MM.1S (cell line): ENCODE measurements at regions not wholly inside any gene's neighbourhood (a gene's known extent, or its start where the extent isn't known, plus 50 kb on each side); places are given as distances from the start of the nearest gene placed in this dataset.
"Not testable (repeated sequence)": the region's sequence is repeated elsewhere in the genome, so short reads cannot be mapped to it uniquely, and the experiment has no call there.

Source experiments
- DNase-seq: peaks from one replicate; pipeline ENCODE4 v3.0.0-alpha.2; 2015
- H2AFZ ChIP-seq: fragments of 300-600 bp; sonication (generic); 2 replicates; pipeline ENCODE4 v1.6.0; 2016; ENCODE audit warnings: antibody characterized with exemption, low read length
- H3F3A ChIP-seq: fragments of 300-600 bp; sonication (generic); 2 replicates; pipeline ENCODE4 v1.6.1; 2016; ENCODE audit warnings: mild to moderate bottlenecking, antibody characterized with exemption, low read length, moderate library complexity, mixed read lengths; ENCODE audit not compliant: insufficient read depth
- H3K27ac ChIP-seq: fragments of 300-600 bp; sonication (generic); 2 replicates; pipeline ENCODE4 v1.5.1; 2016; ENCODE audit warnings: mild to moderate bottlenecking, low read length
- H3K27me3 ChIP-seq: fragments of 300-600 bp; sonication (generic); replicated peaks from 2 replicates; pipeline ENCODE4 v1.6.0; 2016; ENCODE audit warnings: low read length; ENCODE audit not compliant: insufficient read depth
- H3K36me3 ChIP-seq: fragments of 300-600 bp; sonication (generic); replicated peaks from 2 replicates; pipeline ENCODE4 v1.6.1; 2016; ENCODE audit warnings: mild to moderate bottlenecking, low read length, mixed read lengths; ENCODE audit not compliant: insufficient read depth
- H3K4me1 ChIP-seq: fragments of 300-600 bp; sonication (generic); 2 replicates; pipeline ENCODE4 v1.6.1; 2016; ENCODE audit warnings: low read length, mixed read lengths
- H3K4me2 ChIP-seq: fragments of 300-600 bp; sonication (generic); 2 replicates; pipeline ENCODE4 v1.6.0; 2016; ENCODE audit warnings: low read depth, low read length
- H3K4me3 ChIP-seq: fragments of 300-600 bp; sonication (generic); 2 replicates; pipeline ENCODE4 v1.5.1; 2016; ENCODE audit warnings: low read length, mixed read lengths
- H3K79me2 ChIP-seq: fragments of 300-600 bp; sonication (generic); 2 replicates; pipeline ENCODE4 v1.6.1; 2016; ENCODE audit warnings: mixed run types, low read length, mixed read lengths
- H3K9ac ChIP-seq: fragments of 300-600 bp; sonication (generic); 2 replicates; pipeline ENCODE4 v1.6.1; 2016; ENCODE audit warnings: low read length, mixed read lengths
- H3K9me2 ChIP-seq: fragments of 300-600 bp; sonication (generic); replicated peaks from 2 replicates; pipeline ENCODE4 v1.6.1; 2016; ENCODE audit warnings: mild to moderate bottlenecking, low read length, mixed read lengths; ENCODE audit not compliant: insufficient read depth
- H3K9me3 ChIP-seq: fragments of 300-600 bp; sonication (generic); replicated peaks from 2 replicates; pipeline ENCODE4 v1.6.1; 2016; ENCODE audit warnings: mild to moderate bottlenecking, low read length, mixed read lengths; ENCODE audit not compliant: insufficient read depth
- H4K20me1 ChIP-seq: fragments of 300-600 bp; sonication (generic); 2 replicates; pipeline ENCODE4 v1.6.1; 2016; ENCODE audit warnings: mild to moderate bottlenecking, low read length, moderate library complexity, mixed read lengths; ENCODE audit not compliant: insufficient read depth
- CTCF ChIP-seq: fragments of 300-600 bp; sonication (generic); IDR thresholded peaks from 2 replicates; pipeline ENCODE4 v1.5.1; 2016; ENCODE audit warnings: antibody characterized with exemption, low read length, mixed read lengths
- EZH2 ChIP-seq: fragments of 300-600 bp; sonication (generic); optimal IDR thresholded peaks from 2 replicates; pipeline ENCODE3; 2017; ENCODE audit warnings: low read depth, mild to moderate bottlenecking, antibody characterized with exemption, low read length, mixed read lengths
- EZH2phosphoT487 ChIP-seq: fragments of 300-600 bp; sonication (generic); IDR thresholded peaks from 2 replicates; pipeline ENCODE4 v1.6.1; 2018; ENCODE audit warnings: antibody characterized with exemption, low read length

DNA sequence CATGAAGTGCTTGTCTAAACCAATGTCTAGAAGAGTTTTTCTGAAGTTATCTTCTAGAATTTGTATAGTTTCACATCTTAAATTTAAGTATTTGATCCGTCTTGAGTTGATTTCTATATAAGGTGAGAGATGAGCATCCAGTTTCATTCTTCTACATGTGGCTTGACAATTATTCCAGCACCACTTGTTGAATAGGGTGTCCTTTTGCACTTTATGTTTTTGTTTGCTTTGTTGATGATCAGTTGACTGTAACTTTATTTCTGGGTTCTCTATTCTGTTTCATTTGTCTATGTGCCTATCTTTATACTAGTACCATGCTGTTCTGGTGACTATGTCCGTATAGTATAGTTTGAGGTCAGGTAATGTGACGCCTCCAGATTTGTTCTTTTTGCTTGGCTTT, 426.6 kb upstream of the CHRM2 start:
- Histone ChIP-seq H3K36me3 (no peaks in the 10 kb centered on the region), H3K27me3 (no peaks in the 10 kb centered on the region), H3K9me3 (no peaks in the 10 kb centered on the region), H3K79me2 (no peaks in the 10 kb centered on the region), H3F3A (no peaks in the 10 kb centered on the region), H3K9ac (no peak overlapping the region), H4K20me1 (no peaks in the 10 kb centered on the region), H3K4me2 (no peak overlapping the region), H3K4me3 (no peak overlapping the region), H3K27ac (no peak overlapping the region), H2AFZ (no peak overlapping the region), H3K9me2 (no peaks in the 10 kb centered on the region), H3K4me1 (no peaks in the 10 kb centered on the region)
- TF ChIP-seq EZH2phosphoT487 (no peak), CTCF (no peak), EZH2 (no peak)
- DNase-seq, result no peak

DNA sequence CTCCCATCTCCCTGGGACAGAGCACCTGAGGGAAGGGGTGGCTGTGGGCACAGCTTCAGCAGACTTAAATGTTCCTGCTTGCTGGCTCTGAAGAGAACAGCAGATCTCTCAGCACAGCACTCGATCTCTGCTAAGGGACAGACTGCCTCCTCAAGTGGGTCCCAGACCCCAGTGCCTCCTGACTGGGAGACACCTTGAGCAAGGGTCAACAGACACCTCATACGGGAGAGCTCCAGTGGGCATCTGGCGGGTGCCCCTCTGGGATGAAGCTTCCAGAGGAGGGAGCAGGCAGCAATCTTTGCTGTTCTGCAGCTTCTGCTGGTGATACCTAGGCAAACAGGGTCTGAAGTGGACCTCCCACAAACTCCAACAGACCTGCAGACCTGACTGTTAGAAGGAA, 436.7 kb upstream of the CHRM2 start:
- H3K9me3 ChIP-seq, H3K4me1 ChIP-seq, H3F3A ChIP-seq, H3K4me3 ChIP-seq, H3K79me2 ChIP-seq, H3K27me3 ChIP-seq, H3K36me3 ChIP-seq, H3K9ac ChIP-seq, H3K27ac ChIP-seq, H4K20me1 ChIP-seq, DNase-seq, H2AFZ ChIP-seq, H3K4me2 ChIP-seq, H3K9me2 ChIP-seq: not testable (repeated sequence)

GRCh38 chr7:136424058-136424457, 444.4 kb upstream of the CHRM2 start:
- H3K4me2 ChIP-seq, result no peak overlapping the region
- no peaks in the 10 kb centered on the region for H3K9me2 ChIP-seq
- no peak overlapping the region for H3K9ac ChIP-seq
- no peaks in the 10 kb centered on the region for H3K36me3 ChIP-seq
- no peaks in the 10 kb centered on the region for H3F3A ChIP-seq
- no peak overlapping the region for H3K27ac ChIP-seq
- no peak overlapping the region for H2AFZ ChIP-seq
- no peak for DNase-seq
- TF ChIP-seq EZH2phosphoT487, result no peak
- TF ChIP-seq CTCF, result no peak
- TF ChIP-seq EZH2, result no peak
- H4K20me1 ChIP-seq, result no peaks in the 10 kb centered on the region
- H3K4me3 ChIP-seq, result no peak overlapping the region
- H3K9me3 ChIP-seq, result no peaks in the 10 kb centered on the region
- H3K27me3 ChIP-seq, result no peaks in the 10 kb centered on the region
- H3K79me2 ChIP-seq, result no peaks in the 10 kb centered on the region
- no peaks in the 10 kb centered on the region for H3K4me1 ChIP-seq

- not testable (repeated sequence) for H3K27me3 ChIP-seq, DNase-seq, H3F3A ChIP-seq, H3K79me2 ChIP-seq, H2AFZ ChIP-seq, H3K36me3 ChIP-seq, H3K4me2 ChIP-seq, H3K4me3 ChIP-seq, H3K27ac ChIP-seq, H3K9me2 ChIP-seq, H3K9ac ChIP-seq, H4K20me1 ChIP-seq, H3K9me3 ChIP-seq, H3K4me1 ChIP-seq
Measured at GRCh38 chr7:136419740-136420139, 442.6 kb upstream of the MTPN start.
